PC-9 (cell line): ENCODE measurements at regions not wholly inside any gene's neighbourhood (a gene's known extent, or its start where the extent isn't known, plus 50 kb on each side); places are given as distances from the start of the nearest gene placed in this dataset.

ENCODE experiments used
- BruUV-seq: library from RNA; stranded (reverse); fragments of 400-500 nt; replicated peaks from 2 replicates; lab custom pipeline; 2021; lab: Mats Ljungman, UMichigan
- CTCF ChIA-PET: fragments of 300-600 bp; sonication (Branson Sonifier 250); formaldehyde crosslinking; loops from one replicate; lab custom pipeline; 2022; ENCODE audit warnings: antibody characterized with exemption; lab: Charles Lee
- POLR2A ChIA-PET: fragments of 300-600 bp; sonication (Branson Sonifier 250); formaldehyde crosslinking; loops from one replicate; lab custom pipeline; 2022; ENCODE audit warnings: antibody characterized with exemption; ENCODE audit not compliant: unreplicated experiment; lab: Charles Lee
- DNase-seq, 2 experiments: peaks; one replicate each; pipeline versions ENCODE4 v3.0.0 to v3.0.0-alpha.2; 2015 to 2022; ENCODE audit warnings: mixed read lengths in 1 of 2
- H2AFZ ChIP-seq: fragments of 200-600 bp; sonication (generic); 2 replicates; pipeline ENCODE4 v1.8.1; 2017; ENCODE audit warnings: antibody characterized with exemption
- H3F3A ChIP-seq: fragments of 200-600 bp; sonication (generic); 2 replicates; pipeline ENCODE4 v1.8.1; 2017; ENCODE audit warnings: antibody characterized with exemption, mild to moderate bottlenecking, low read depth; ENCODE audit not compliant: insufficient read depth
- H3K27ac ChIP-seq: fragments of 200-600 bp; sonication (generic); 2 replicates; pipeline ENCODE4 v1.6.1; 2016; ENCODE audit warnings: mixed run types
- H3K27me3 ChIP-seq: fragments of 200-600 bp; sonication (generic); 2 replicates; pipeline ENCODE4 v1.6.1; 2016; ENCODE audit warnings: low read depth, mixed run types; ENCODE audit not compliant: insufficient read depth
- H3K36me3 ChIP-seq: fragments of 200-600 bp; sonication (generic); 2 replicates; pipeline ENCODE4 v1.6.1; 2016; ENCODE audit warnings: low read depth, mixed run types
- H3K4me1 ChIP-seq: fragments of 200-600 bp; sonication (generic); replicated peaks from 2 replicates; pipeline ENCODE4 v1.6.1; 2016; ENCODE audit warnings: mixed run types; ENCODE audit not compliant: insufficient read depth
- H3K4me2 ChIP-seq: fragments of 200-600 bp; sonication (generic); 2 replicates; pipeline ENCODE4 v1.6.1; 2017; ENCODE audit warnings: mixed run types
- H3K4me3 ChIP-seq: fragments of 200-600 bp; sonication (generic); 2 replicates; pipeline ENCODE4 v1.6.1; 2016; ENCODE audit warnings: mixed run types
- H3K79me2 ChIP-seq: fragments of 200-600 bp; sonication (generic); 2 replicates; pipeline ENCODE4 v1.6.1; 2017; ENCODE audit warnings: low read depth, mixed run types
- H3K9me2 ChIP-seq: fragments of 200-600 bp; sonication (generic); 2 replicates; pipeline ENCODE4 v1.8.1; 2017; ENCODE audit warnings: mild to moderate bottlenecking; ENCODE audit not compliant: insufficient read depth
- H3K9me3 ChIP-seq: fragments of 200-600 bp; sonication (generic); 2 replicates; pipeline ENCODE4 v1.8.1; 2016; ENCODE audit warnings: low read depth; ENCODE audit not compliant: insufficient read depth
- H4K20me1 ChIP-seq: fragments of 200-600 bp; sonication (generic); 2 replicates; pipeline ENCODE4 v1.8.1; 2017; ENCODE audit not compliant: insufficient read depth
- EZH2 ChIP-seq: fragments of 200-600 bp; sonication (generic); IDR thresholded peaks from 2 replicates; pipeline ENCODE4 v1.8.0; 2017; ENCODE audit warnings: antibody characterized with exemption, low read depth
- intact Hi-C: fragments of 100-400 bp; cut with micrococcal nuclease; formaldehyde crosslinking; loops from one replicate; pipeline ENCODE4 v1.10.0; 2022; ENCODE audit not compliant: unreplicated experiment
- TF ChIP-seq, protein P1 (sequence below): fragments of 200-600 bp; sonication (generic); conservative IDR thresholded peaks from 2 replicates; pipeline ENCODE4 v1.6.1; 2017; ENCODE audit warnings: mixed run types, antibody characterized with exemption, mild to moderate bottlenecking, moderate library complexity

DNA sequence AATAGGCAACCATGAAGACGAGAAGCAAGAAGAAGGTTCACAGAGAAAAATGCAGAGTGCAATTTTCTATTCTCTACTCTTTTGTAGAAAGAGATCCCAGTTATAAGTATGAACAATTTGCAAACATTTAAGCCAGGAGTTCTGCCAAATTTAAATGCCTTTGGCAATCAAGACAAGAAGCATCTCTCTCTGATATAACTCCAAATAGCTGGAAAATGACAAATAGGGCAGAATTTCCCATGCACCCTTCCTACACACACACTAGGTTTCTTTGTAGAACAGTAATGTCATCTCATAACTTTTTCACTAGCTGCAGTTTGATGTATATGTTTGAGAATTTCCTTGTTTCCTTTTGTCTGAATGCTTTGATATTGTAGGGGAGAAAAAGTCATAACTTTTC, 333.5 kb upstream of the AZI2 start:
- Histone ChIP-seq H3K79me2 (no peaks in the 10 kb centered on the region), H3K9me2 (no peaks in the 10 kb centered on the region), H3K4me3 (no peak overlapping the region), H2AFZ (no peak overlapping the region), H3K27ac (no peak overlapping the region), H4K20me1 (no peaks in the 10 kb centered on the region), H3K9me3 (no peaks in the 10 kb centered on the region), H3K4me1 (no peaks in the 10 kb centered on the region), H3K36me3 (no peaks in the 10 kb centered on the region), H3K4me2 (no peak overlapping the region), H3K27me3 (no peaks in the 10 kb centered on the region), H3F3A (no peaks in the 10 kb centered on the region)
- BruUV-seq = no TSS peak
- TF ChIP-seq EZH2 = no peak
- TF ChIP-seq, protein P1, sequence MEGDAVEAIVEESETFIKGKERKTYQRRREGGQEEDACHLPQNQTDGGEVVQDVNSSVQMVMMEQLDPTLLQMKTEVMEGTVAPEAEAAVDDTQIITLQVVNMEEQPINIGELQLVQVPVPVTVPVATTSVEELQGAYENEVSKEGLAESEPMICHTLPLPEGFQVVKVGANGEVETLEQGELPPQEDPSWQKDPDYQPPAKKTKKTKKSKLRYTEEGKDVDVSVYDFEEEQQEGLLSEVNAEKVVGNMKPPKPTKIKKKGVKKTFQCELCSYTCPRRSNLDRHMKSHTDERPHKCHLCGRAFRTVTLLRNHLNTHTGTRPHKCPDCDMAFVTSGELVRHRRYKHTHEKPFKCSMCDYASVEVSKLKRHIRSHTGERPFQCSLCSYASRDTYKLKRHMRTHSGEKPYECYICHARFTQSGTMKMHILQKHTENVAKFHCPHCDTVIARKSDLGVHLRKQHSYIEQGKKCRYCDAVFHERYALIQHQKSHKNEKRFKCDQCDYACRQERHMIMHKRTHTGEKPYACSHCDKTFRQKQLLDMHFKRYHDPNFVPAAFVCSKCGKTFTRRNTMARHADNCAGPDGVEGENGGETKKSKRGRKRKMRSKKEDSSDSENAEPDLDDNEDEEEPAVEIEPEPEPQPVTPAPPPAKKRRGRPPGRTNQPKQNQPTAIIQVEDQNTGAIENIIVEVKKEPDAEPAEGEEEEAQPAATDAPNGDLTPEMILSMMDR = no peak
- CTCF ChIA-PET = no interaction called here
- POLR2A ChIA-PET = no interaction called here
- intact Hi-C loops = no loop called here
- DNase-seq = no peak

DNA sequence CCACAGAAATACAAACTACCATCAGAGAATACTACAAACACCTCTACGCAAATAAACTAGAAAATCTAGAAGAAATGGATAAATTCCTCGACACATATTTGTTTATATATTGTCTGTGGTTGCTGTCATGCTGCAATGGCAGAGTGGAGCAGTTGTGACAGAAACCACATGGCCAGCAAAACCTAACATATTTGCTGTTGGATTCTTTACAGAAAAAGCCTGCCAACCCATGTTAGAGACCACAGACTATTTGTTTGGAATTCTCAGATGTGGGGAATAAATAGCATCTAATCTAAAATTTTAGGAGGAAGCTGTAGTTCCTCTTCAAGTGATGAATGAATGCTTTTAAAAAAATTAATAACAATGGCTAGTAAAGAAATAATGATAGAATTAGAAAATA, 341.6 kb upstream of the AZI2 start:
- Histone ChIP-seq H4K20me1 (no peaks in the 10 kb centered on the region), H3K27ac (no peak overlapping the region), H3K4me2 (no peak overlapping the region), H3K4me3 (no peak overlapping the region), H2AFZ (no peak overlapping the region), H3F3A (no peaks in the 10 kb centered on the region), H3K9me2 (no peaks in the 10 kb centered on the region), H3K9me3 (no peaks in the 10 kb centered on the region), H3K79me2 (no peaks in the 10 kb centered on the region), H3K36me3 (no peaks in the 10 kb centered on the region), H3K4me1 (no peaks in the 10 kb centered on the region), H3K27me3 (no peaks in the 10 kb centered on the region)
- ChIA-PET POLR2A (no interaction called here), CTCF (no interaction called here)
- DNase-seq = no peak
- intact Hi-C loops = no loop called here
- TF ChIP-seq, protein P1 = no peak
- TF ChIP-seq EZH2 = no peak
- no TSS peak for BruUV-seq

DNA sequence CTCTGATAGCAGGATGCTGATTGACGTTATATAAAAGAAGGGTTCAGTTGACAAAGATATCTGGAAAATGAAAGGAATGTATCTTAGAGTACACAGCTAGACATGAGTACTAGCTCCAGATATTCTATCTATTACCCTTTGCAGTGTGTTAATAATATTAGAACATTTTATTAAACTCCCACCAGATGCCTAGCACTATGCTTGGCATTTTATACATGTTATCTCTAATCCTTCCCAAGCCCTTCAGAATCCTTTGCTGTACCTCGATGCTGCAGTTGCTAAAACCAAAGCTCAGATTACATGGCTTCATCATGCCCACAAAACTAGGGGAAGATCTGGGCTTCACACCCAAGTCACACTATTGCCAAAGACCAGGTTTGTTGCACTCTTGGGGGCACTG, 350.1 kb upstream of the AZI2 start:
- Histone ChIP-seq H3K4me2 (no peak overlapping the region), H4K20me1 (no peaks in the 10 kb centered on the region), H3K36me3 (no peaks in the 10 kb centered on the region), H3K9me3 (no peaks in the 10 kb centered on the region), H3F3A (no peaks in the 10 kb centered on the region), H3K9me2 (no peaks in the 10 kb centered on the region), H3K79me2 (no peaks in the 10 kb centered on the region), H3K27me3 (no peaks in the 10 kb centered on the region), H3K27ac (no peak overlapping the region), H3K4me1 (no peaks in the 10 kb centered on the region), H2AFZ (no peak overlapping the region), H3K4me3 (no peak overlapping the region)
- POLR2A ChIA-PET = no interaction called here
- no peak for DNase-seq
- no TSS peak for BruUV-seq
- intact Hi-C loops = no loop called here
- no peak for TF ChIP-seq EZH2
- TF ChIP-seq, protein P1 = no peak
- CTCF ChIA-PET = no interaction called here
